ENCODE measurements at regions not wholly inside any gene's neighbourhood (a gene's known extent, or its start where the extent isn't known, plus 50 kb on each side); places are given as distances from the start of the nearest gene placed in this dataset.

DNA sequence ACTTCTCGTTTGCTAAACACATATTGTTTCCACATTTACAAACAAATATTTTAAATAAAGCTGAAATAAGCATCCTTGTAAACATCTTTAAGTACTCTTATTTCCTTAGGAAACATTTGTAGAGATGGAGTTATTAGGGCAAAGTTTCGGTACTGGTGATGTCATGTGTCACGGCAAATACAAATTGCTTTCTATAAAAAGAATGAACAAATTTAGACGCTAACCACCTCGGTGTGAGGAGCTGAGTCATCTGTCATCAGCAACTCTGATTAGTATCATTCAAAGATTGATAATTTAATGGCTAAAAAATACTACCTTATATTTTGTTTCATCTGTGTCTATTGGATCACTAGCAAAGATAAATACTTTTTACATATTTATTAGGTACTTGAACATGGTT, 982.0 kb downstream of the VRK1 start:
- TF ChIP-seq POLR2AphosphoS5 (IDR thresholded peaks at IDR 0.05) (no peak), EP300 (IDR thresholded peaks at IDR 0.05) (no peak)
- TF ChIP-seq, protein P1, sequence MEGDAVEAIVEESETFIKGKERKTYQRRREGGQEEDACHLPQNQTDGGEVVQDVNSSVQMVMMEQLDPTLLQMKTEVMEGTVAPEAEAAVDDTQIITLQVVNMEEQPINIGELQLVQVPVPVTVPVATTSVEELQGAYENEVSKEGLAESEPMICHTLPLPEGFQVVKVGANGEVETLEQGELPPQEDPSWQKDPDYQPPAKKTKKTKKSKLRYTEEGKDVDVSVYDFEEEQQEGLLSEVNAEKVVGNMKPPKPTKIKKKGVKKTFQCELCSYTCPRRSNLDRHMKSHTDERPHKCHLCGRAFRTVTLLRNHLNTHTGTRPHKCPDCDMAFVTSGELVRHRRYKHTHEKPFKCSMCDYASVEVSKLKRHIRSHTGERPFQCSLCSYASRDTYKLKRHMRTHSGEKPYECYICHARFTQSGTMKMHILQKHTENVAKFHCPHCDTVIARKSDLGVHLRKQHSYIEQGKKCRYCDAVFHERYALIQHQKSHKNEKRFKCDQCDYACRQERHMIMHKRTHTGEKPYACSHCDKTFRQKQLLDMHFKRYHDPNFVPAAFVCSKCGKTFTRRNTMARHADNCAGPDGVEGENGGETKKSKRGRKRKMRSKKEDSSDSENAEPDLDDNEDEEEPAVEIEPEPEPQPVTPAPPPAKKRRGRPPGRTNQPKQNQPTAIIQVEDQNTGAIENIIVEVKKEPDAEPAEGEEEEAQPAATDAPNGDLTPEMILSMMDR (IDR thresholded peaks at IDR 0.05), result no peak

Data from suprapubic skin (tissue), 4 donors.